Skeletal muscle cell (primary cell): ENCODE measurements at regions not wholly inside any gene's neighbourhood (a gene's known extent, or its start where the extent isn't known, plus 50 kb on each side); places are given as distances from the start of the nearest gene placed in this dataset.
"Not testable (repeated sequence)": the region's sequence is repeated elsewhere in the genome, so short reads cannot be mapped to it uniquely, and the experiment has no call there.

Experiments used
- DNase-seq: peaks from one replicate; pipeline ENCODE4 v3.0.0-alpha.2; 2010; ENCODE audit warnings: low read depth
- H3K4me3 ChIP-seq: 2 replicates; pipeline ENCODE4 v1.5.1; 2011; ENCODE audit warnings: low read depth, mild to moderate bottlenecking, control low read depth, low read length, moderate library complexity

- no peak overlapping the region for H3K4me3 ChIP-seq
- DNase-seq, result no peak
Measured at GRCh38 chr1:172935062-172935592, 115.6 kb downstream of the TNFSF18 start.

- DNase-seq, result no peak
- H3K4me3 ChIP-seq, result no peak overlapping the region
Measured at GRCh38 chr1:172936088-172936645, 114.6 kb downstream of the TNFSF18 start.

GRCh38 chr1:172938681-172939080, 112.1 kb downstream of the TNFSF18 start:
- no peak for DNase-seq
- no peak overlapping the region for H3K4me3 ChIP-seq

- H3K4me3 ChIP-seq, result no peak overlapping the region
- no peak for DNase-seq
Measured at GRCh38 chr1:172939475-172939874, 111.3 kb downstream of the TNFSF18 start.

DNA sequence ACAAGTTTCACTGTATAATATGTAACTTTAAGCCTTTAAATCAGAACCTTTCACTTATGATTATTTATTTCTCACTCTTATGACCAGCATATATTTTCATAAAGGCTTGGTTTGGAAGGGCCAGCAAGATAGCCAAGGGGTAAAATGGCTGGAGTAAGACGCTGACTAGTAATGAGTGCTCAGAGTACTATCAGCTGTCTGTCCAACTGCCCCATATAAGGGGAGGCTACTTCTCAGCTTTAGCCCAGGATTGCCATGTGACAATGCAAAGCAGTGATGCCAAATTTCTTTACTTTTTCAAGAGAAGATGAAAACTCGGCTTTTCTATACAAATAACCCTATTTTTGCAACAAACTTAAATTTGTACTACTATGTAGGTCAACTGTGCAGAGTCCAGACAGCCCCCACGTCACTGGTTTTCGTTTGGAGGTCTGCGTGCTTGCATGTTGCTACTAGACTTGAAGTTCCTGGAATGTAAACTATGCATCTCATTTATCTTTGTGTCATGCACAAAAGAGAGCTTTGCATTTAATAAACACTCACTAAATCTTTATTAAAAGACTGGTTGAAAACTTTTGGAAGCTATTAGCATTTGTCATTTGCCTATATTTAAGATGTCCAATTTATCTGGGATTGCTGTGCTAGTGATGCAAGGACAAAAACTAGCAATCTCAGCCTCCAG, 110.4 kb downstream of the TNFSF18 start:
- DNase-seq, result no peak

DNA sequence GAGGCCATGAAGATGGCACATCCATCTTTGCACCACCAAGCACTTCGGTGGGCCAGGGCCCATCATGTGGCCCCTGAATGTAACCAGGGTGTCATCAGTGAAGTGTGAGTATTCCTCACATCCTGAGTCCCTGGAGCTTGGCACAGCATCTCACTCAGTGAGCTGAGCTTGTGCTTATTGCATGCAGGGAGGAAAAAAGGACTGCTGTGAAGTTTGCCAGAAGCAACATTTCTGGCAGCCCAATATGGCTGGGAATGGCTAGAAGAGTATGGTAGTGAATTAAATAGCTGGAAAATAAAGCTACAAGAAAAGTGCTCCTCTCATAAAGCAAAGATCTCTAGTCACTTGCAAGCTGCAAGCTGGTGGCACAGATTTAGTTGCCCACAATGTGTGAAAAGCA, 109.3 kb downstream of the TNFSF18 start:
- DNase-seq, result no peak

More for the DNA sequence above, 110.4 kb downstream of the TNFSF18 start:
- H3K4me3 ChIP-seq, result no peak overlapping the region

GRCh38 chr1:172941945-172942344, 108.8 kb downstream of the TNFSF18 start:
- DNase-seq, result no peak
- no peak overlapping the region for H3K4me3 ChIP-seq

More for the DNA sequence above, 109.3 kb downstream of the TNFSF18 start:
- no peak overlapping the region for H3K4me3 ChIP-seq

DNA sequence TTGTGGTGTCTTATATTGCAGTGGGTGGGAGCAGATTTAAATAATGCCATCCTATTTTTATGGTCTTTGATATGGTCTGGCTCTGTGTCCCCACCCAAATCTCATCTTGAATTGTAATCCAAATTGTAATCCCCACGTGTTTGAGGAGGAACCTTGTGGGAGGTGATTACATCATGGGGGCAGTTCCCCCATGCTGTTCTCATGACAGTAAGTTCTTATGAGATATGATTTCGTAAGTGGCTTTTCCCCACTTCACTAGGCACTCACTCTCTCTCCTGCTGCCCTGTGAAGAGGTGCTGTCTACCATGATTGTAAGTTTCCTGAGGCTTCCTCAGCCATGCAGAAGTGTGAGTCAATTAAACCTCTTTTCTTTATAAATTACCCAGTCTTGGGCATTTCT, 107.6 kb downstream of the TNFSF18 start:
- not testable (repeated sequence) for DNase-seq, H3K4me3 ChIP-seq

- H3K4me3 ChIP-seq, result no peak overlapping the region
Measured at GRCh38 chr1:172944931-172945330, 105.8 kb downstream of the TNFSF18 start.

DNA sequence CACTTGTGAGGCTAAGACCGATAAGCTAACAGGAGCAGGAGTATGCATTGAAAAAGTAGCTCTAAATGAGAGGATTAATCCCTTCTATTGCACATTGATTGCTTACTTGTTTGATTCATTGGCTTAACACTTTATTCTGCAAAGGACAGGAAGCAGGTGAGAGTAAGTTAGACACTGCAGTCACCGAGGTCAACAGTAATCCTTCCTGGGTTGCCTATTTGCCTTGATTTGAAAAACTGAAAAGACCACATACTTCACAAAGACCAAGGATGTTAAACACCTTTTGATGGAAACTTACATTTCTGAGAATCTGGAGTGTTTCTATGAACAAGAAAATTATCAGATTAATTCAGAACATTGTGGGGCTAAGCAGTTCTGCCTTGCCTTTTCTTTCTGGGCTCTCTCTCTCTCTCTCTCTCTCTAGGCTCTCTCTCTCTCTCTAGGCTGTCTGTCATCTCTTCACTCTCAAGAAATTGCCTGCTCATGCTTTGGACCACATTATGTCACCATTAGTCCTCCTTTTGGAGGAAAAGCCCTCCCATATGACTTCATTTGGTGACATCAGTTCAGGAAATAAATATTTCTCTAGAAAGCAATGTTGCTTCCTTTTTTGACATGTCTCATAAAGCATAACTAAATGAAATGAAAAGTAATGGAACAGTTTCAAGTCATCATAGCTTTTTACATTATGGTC, 103.8 kb downstream of the TNFSF18 start:
- no peak for DNase-seq
- H3K4me3 ChIP-seq, result no peak overlapping the region

More at GRCh38 chr1:172944931-172945330, 105.8 kb downstream of the TNFSF18 start:
- no peak for DNase-seq

- peak; percentile 89 for DNase-seq
- no peak overlapping the region for H3K4me3 ChIP-seq
Measured at GRCh38 chr1:172948457-172948856, 102.3 kb downstream of the TNFSF18 start.

DNA sequence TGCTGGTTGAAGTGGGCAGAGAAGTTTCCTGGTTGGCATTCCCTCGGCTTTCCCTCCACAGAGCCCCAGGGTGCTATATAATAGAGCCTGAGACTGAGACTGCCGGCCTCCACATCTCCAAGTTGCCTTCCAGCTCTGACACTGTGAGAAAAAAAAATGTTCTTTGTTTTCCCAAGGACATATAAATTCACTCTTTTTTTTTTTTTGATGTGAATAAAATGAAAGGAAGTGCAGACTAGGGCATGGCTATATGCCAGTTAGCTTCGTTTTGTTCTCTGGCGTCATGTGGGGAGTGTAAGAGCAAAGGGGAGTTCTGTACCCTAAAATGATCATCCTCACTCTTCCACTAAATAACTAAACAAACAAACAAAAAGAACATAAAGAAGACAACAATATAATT, 101.6 kb downstream of the TNFSF18 start:
- DNase-seq, result no peak
- no peak overlapping the region for H3K4me3 ChIP-seq

DNA sequence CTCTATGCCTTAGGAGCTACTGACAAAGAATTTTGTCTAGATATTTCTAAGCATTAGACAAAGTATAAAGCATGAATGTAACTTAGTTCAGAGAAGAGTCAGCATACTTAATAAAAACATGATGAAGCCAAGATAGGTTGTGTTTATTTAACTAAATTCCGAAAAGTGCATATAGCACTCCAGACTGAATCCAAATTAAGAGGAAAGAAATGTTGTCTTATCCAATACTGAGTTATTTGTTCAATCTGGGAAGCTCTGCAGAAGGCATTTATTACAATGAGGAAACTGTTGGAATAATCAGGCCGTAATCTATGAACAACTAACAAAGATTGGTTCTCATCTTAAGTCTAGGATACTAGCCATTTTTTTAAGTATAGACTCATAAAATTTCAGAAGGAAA, 100.2 kb downstream of the TNFSF18 start:
- no peak overlapping the region for H3K4me3 ChIP-seq
- DNase-seq, result no peak

DNA sequence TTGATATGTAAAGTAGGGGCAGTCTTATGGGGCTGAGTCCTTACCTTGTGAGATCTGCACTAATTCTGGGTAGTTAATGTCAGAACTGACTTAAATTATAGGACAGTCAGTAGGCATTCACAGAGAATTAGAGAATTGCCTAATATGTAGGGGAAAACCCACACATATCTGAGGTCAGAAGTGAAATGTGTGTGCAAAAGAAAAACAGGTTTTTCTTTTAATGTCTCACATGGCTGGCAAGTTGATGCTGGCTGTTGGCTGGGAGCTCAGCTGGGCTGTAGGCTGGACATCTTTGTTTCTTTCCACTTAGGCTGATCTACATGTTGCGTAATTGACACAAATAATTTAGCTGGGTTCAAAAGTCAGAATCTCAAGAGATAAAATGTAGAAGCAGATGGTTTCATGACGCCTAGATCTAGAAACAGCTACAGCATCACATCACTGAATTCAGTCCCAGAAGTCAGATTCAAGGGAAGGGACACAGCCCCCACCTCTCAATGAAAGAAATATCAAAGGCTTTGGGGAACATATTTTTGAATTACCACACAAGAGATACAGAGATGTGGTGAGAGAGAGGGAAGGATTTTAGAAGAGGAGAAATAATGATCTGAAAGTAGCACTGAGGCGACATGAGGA, 98.9 kb downstream of the TNFSF18 start:
- no peak overlapping the region for H3K4me3 ChIP-seq
- DNase-seq, result peak; percentile 59

DNA sequence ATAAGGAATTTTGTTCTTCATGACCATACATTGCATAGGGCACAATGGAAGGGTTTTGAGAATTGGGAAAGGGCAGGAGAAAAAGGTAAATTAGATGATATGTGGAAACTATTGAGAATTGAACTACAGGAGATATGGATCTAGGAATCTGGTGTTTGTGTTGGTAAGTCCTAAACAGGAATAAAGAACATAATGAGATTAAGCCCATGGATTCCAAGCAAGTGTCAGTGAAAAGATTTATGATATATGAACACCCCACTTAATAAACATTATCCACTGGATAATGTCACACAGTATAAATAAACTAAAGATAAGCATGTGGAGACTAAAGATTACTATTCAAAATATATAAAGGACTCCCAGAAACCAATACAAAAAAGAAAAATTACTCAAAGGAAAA, 98.2 kb downstream of the TNFSF18 start:
- DNase-seq, result no peak
- H3K4me3 ChIP-seq, result no peak overlapping the region

- no peak for DNase-seq
- H3K4me3 ChIP-seq, result no peak overlapping the region
Measured at GRCh38 chr1:172954476-172955150, 96.1 kb downstream of the TNFSF18 start.

DNA sequence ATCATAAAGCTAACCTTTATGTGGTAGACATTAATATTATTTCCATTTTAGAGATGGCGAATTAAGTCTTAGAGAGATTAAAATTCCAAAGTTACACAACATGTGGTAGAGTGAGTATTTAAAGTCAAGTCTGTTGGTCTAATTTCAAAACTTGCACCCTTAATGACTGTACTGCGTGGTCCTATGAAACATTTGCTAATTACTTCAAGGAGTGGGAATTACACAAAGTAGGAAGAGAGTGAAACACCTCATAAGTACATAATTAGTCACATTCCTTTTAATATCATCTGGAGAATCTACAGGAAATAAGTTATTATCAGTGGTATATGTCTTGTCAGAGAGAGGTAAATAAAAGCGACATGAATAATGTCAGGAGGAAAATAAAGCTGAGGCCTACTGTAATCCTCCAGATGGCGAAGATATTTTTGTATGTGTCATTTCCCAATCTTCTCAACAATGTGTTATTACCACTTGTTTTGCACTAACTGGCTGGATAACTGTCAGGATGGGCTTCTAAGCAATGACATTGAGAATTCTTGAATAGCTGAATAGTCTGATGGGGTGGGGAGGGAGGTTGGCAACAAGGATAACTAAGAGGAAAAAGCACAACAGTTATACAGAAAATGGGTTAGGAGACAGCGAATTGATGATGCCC, 95.5 kb downstream of the TNFSF18 start:
- DNase-seq, result peak; percentile 48
- no peak overlapping the region for H3K4me3 ChIP-seq

DNA sequence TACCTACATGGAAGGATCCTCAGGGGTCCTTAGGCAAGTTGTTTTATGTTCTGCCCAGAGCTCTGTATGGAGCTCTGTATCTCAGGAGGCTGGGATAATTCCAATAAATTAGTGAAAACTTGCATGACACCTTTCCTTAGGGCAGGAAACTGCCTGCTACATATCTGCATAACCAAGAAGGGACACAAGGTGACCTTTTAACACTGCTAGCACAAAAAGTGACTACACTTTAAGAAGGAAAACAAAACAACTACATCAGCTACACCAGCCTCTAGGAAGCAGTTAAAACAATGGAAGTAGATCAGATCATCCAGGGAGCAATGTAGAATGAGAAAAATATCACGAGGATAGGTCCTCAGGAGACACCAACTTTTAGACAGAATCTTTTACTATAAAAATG, 93.9 kb downstream of the TNFSF18 start:
- no peak for DNase-seq
- no peak overlapping the region for H3K4me3 ChIP-seq

DNA sequence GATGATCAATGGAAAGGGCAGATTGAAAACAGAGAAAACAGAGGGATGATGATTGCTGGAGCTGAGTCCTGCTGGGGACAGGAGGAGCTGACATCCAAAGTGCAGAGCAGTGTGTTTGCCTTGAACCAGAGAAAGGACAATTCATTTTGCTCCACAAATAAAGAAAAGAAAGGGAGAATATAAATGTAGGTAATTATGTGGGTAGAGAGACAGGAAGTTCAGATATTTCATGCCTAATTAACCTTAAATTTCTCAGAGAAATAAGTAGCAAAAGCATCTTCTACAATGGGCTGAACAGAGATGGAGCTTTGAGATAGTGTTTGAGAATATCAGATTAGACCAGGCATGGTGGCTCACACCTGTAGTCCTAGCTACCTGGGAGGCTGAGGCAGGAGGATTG, 93.2 kb downstream of the TNFSF18 start:
- H3K4me3 ChIP-seq, result no peak overlapping the region

More for the DNA sequence above, 93.2 kb downstream of the TNFSF18 start:
- DNase-seq, result no peak
